Endothelial cell of umbilical vein (primary cell): ENCODE measurements at regions not wholly inside any gene's neighbourhood (a gene's known extent, or its start where the extent isn't known, plus 50 kb on each side); places are given as distances from the start of the nearest gene placed in this dataset.

Experiments
- BruUV-seq: library from RNA; stranded (reverse); fragments of 400-500 nt; replicated peaks from 2 replicates; lab custom pipeline; 2021; lab: Mats Ljungman, UMichigan
- CTCF ChIA-PET: fragments of 300-600, 350-600 bp; sonication (Branson Sonifier 250); formaldehyde crosslinking; loops from one replicate; lab custom pipeline; 2021; ENCODE audit warnings: antibody characterized with exemption, inconsistent platforms; lab: Charles Lee
- POLR2A ChIA-PET: fragments of 300-600, 350-600 bp; sonication (Branson Sonifier 250); formaldehyde crosslinking; loops from one replicate; lab custom pipeline; 2021; ENCODE audit warnings: antibody characterized with exemption, inconsistent platforms; lab: Charles Lee
- DNase-seq: peaks from one replicate; pipeline ENCODE4 v3.0.0-alpha.2; 2011; ENCODE audit warnings: low read depth, low spot score
- FAIRE-seq: peaks from 2 replicates; lab custom pipeline; 2011; peaks lifted over from hg19 to GRCh38; lab: Jason Lieb, UNC
- H2AFZ ChIP-seq: 2 replicates; pipeline ENCODE4 v1.6.0; 2012; ENCODE audit warnings: low read depth, low read length, control low read depth, inconsistent platforms
- H3K27ac ChIP-seq: 2 replicates; pipeline ENCODE4 v1.5.1; 2011; ENCODE audit warnings: low read depth, mild to moderate bottlenecking, control low read depth, low read length, moderate library complexity; ENCODE audit not compliant: insufficient read depth
- H3K27me3 ChIP-seq, 2 experiments: 2 replicates each; pipeline versions ENCODE4 v1.6.0 to v1.6.1; 2011; ENCODE audit warnings: low read length in 2 of 2, mixed read lengths in 1 of 2; ENCODE audit not compliant: control insufficient read depth in 2 of 2, insufficient read depth in 2 of 2
- H3K36me3 ChIP-seq, 2 experiments: 2 replicates in 1 of 2; 3 replicates in 1 of 2; pipeline ENCODE4 v1.5.1; 2011; ENCODE audit warnings: low read length in 2 of 2, mild to moderate bottlenecking in 1 of 2, moderate library complexity in 1 of 2; ENCODE audit not compliant: control insufficient read depth in 2 of 2, insufficient read depth in 2 of 2; ENCODE audit errors: extremely low read depth in 1 of 2
- H3K4me1 ChIP-seq: 3 replicates; pipeline ENCODE4 v1.5.1; 2011; ENCODE audit warnings: mild to moderate bottlenecking, low read length; ENCODE audit not compliant: control insufficient read depth, insufficient read depth; ENCODE audit errors: extremely low read depth
- H3K4me2 ChIP-seq: 2 replicates; pipeline ENCODE4 v1.6.1; 2011; ENCODE audit warnings: low read length, control low read depth, mixed read lengths; ENCODE audit not compliant: insufficient read depth
- H3K4me3 ChIP-seq, 3 experiments: fragments of 200-600 bp in 1 of 3; sonication (generic), shearing (Covaris generic) in 1 of 3; replicated peaks in 1 of 3; 2 replicates each; pipeline ENCODE4 v1.5.1; 2011 to 2016; ENCODE audit warnings: control low read depth in 3 of 3, low read length in 3 of 3, mild to moderate bottlenecking in 2 of 3, inconsistent platforms in 1 of 3, low read depth in 1 of 3, moderate library complexity in 1 of 3; ENCODE audit not compliant: insufficient read depth in 1 of 3
- H3K79me2 ChIP-seq: 2 replicates; pipeline ENCODE4 v1.6.0; 2012; ENCODE audit warnings: low read length, inconsistent platforms; ENCODE audit not compliant: control insufficient read depth, insufficient read depth
- H3K9ac ChIP-seq: replicated peaks from 2 replicates; pipeline ENCODE3; 2011; ENCODE audit warnings: low read length, control low read depth; ENCODE audit not compliant: insufficient read depth; ENCODE audit errors: extremely low read depth
- H3K9me1 ChIP-seq: replicated peaks from 3 replicates; pipeline ENCODE4 v1.6.0; 2011; ENCODE audit warnings: mild to moderate bottlenecking, low read length; ENCODE audit not compliant: control insufficient read depth, insufficient read depth; ENCODE audit errors: extremely low read depth
- H3K9me3 ChIP-seq: replicated peaks from 2 replicates; pipeline ENCODE4 v1.5.1; 2012; ENCODE audit warnings: low read length, inconsistent platforms; ENCODE audit not compliant: control insufficient read depth, insufficient read depth
- H4K20me1 ChIP-seq: replicated peaks from 2 replicates; pipeline ENCODE3; 2011; ENCODE audit warnings: mild to moderate bottlenecking, low read length; ENCODE audit not compliant: control insufficient read depth, insufficient read depth; ENCODE audit errors: extremely low read depth
- CTCF ChIP-seq, 2 donors: IDR thresholded peaks; 1 replicate in 1 of 2; 2 replicates in 1 of 2; pipeline ENCODE4 v1.5.1; 2011; ENCODE audit warnings: low read length in 2 of 2, mild to moderate bottlenecking in 2 of 2, moderate library complexity in 2 of 2, control low read depth in 1 of 2, inconsistent platforms in 1 of 2, low read depth in 1 of 2; ENCODE audit not compliant: insufficient read depth in 1 of 2; ENCODE audit errors: extremely low read depth in 1 of 2
- EZH2 ChIP-seq: IDR thresholded peaks from 2 replicates; pipeline ENCODE4 v1.6.1; 2012; ENCODE audit warnings: borderline replicate concordance, low read depth, mild to moderate bottlenecking, moderate library complexity, low read length, inconsistent platforms; ENCODE audit not compliant: severe bottlenecking
- FOS ChIP-seq: IDR thresholded peaks from 2 replicates; pipeline ENCODE4 v1.6.1; 2011; ENCODE audit warnings: mild to moderate bottlenecking, low read length, moderate library complexity, borderline replicate concordance; ENCODE audit not compliant: insufficient read depth
- GATA2 ChIP-seq: IDR thresholded peaks from 2 replicates; pipeline ENCODE4 v1.7.0; 2011; ENCODE audit warnings: low read depth, mild to moderate bottlenecking, moderate library complexity, mixed read lengths, low read length; ENCODE audit not compliant: insufficient read length, insufficient read depth
- JUN ChIP-seq: IDR thresholded peaks from 2 replicates; pipeline ENCODE4 v1.6.1; 2011; ENCODE audit warnings: borderline replicate concordance, low read depth; ENCODE audit not compliant: insufficient read length, insufficient read depth
- MAX ChIP-seq: IDR thresholded peaks from 2 replicates; pipeline ENCODE4 v1.6.1; 2011; ENCODE audit not compliant: insufficient read depth, insufficient read length
- MYC ChIP-seq: IDR thresholded peaks from one replicate; pipeline ENCODE4 v1.6.1; 2011; ENCODE audit warnings: mild to moderate bottlenecking, low read depth, low read length
- POLR2A ChIP-seq: IDR thresholded peaks from 2 replicates; pipeline ENCODE4 v1.6.1; 2012; ENCODE audit warnings: low read depth, mild to moderate bottlenecking, control low read depth, low read length
- POLR2AphosphoS5 ChIP-seq: IDR thresholded peaks from 2 replicates; pipeline ENCODE4 v1.6.1; 2012; ENCODE audit warnings: low read depth, mild to moderate bottlenecking, control low read depth, low read length, moderate library complexity; ENCODE audit not compliant: insufficient read depth
- dilution Hi-C: fragments of 300-500 bp; cut with MboI; formaldehyde crosslinking; loops from one replicate; pipeline ENCODE4 v1.15.0; 2019; ENCODE audit warnings: low sequenced_read_pairs; ENCODE audit not compliant: extremely low pct_ligation_motif_present
- intact Hi-C: fragments of 100-400 bp; cut with micrococcal nuclease; formaldehyde crosslinking; loops from one replicate; pipeline ENCODE4 v1.10.0; 2022

GRCh38 chr16:49101997-49102396, 179.6 kb downstream of the CBLN1 start:
- TF ChIP-seq MYC: no peak
- no peak for TF ChIP-seq FOS
- TF ChIP-seq JUN: no peak
- TF ChIP-seq POLR2AphosphoS5: no peak
- TF ChIP-seq MAX: no peak
- no peak for TF ChIP-seq EZH2
- TF ChIP-seq GATA2: no peak
- TF ChIP-seq CTCF (IDR thresholded peaks at IDR 0.05; ENCODE audit: extremely low read depth in 1 of 2, insufficient read depth in 1 of 2, low read depth in 1 of 2, low read length in 2 of 2): no peak
- TF ChIP-seq POLR2A: no peak
- H2AFZ ChIP-seq: no peak overlapping the region
- no peak overlapping the region for H3K4me3 ChIP-seq
- intact Hi-C loops (no loop called here), dilution Hi-C loops (no loop called here)
- peaks cover 9% of the 10 kb centered on the region for H3K9me3 ChIP-seq
- H3K36me3 ChIP-seq: no peaks in the 10 kb centered on the region
- no peaks in the 10 kb centered on the region for H3K27me3 ChIP-seq
- no TSS peak for BruUV-seq
- no peaks in the 10 kb centered on the region for H4K20me1 ChIP-seq
- no peaks in the 10 kb centered on the region for H3K4me1 ChIP-seq
- POLR2A ChIA-PET: no interaction called here
- no peak overlapping the region for H3K4me2 ChIP-seq
- no peak overlapping the region for H3K27ac ChIP-seq
- CTCF ChIA-PET: no interaction called here
- no peak for FAIRE-seq
- H3K79me2 ChIP-seq: no peaks in the 10 kb centered on the region
- DNase-seq: no peak
- no peaks in the 10 kb centered on the region for H3K9me1 ChIP-seq
- H3K9ac ChIP-seq: no peak overlapping the region
